A549 (cell line): ENCODE measurements at regions not wholly inside any gene's neighbourhood (a gene's known extent, or its start where the extent isn't known, plus 50 kb on each side); places are given as distances from the start of the nearest gene placed in this dataset.
A peak's percentile ranks its signal among the peaks of the same experiment; 100 is the strongest.

Source experiments
- ATAC-seq, 2 experiments: fragments of 200-7000 bp in 1 of 2; fragments of >200 bp in 1 of 2; cut with Nextera tagmentation in 1 of 2; cut with Tn5 transposase in 1 of 2; 3 replicates each; pipeline versions ENCODE4 v1.8.0 to v1.9.1; 2018 to 2020; ENCODE audit warnings: mild to moderate bottlenecking in 1 of 2, moderate library complexity in 1 of 2
- CTCF ChIA-PET: fragments of 300-600 bp; sonication (Branson Sonifier 250); formaldehyde crosslinking; extraction: SDS; loops from one replicate; lab custom pipeline; 2021; ENCODE audit warnings: antibody characterized with exemption, inconsistent platforms; lab: Yijun Ruan, JAX
- POLR2A ChIA-PET: fragments of 350-600 bp; formaldehyde crosslinking; extraction: SDS; loops from one replicate; lab custom pipeline; 2021; ENCODE audit warnings: antibody characterized with exemption, inconsistent platforms; lab: Yijun Ruan, JAX
- DNase-seq, 2 experiments: peaks; one replicate each; pipeline versions ENCODE4 v3.0.0 to v3.0.0-alpha.2; 2011 to 2016; ENCODE audit warnings: low read depth in 1 of 2, low spot score in 1 of 2
- FAIRE-seq: peaks from 2 replicates; lab custom pipeline; 2011; peaks lifted over from hg19 to GRCh38; lab: Jason Lieb, UNC
- H3K27ac ChIP-seq, 2 experiments: fragments of >200 bp; sonication (Bioruptor Twin); formaldehyde crosslinking; 3 replicates each; pipeline ENCODE4 v1.5.1; 2016 to 2017
- H3K4me1 ChIP-seq: fragments of >200 bp; sonication (Bioruptor Twin); formaldehyde crosslinking; 3 replicates; pipeline ENCODE4 v1.6.1; 2016
- H3K4me2 ChIP-seq: fragments of >200 bp; sonication (Bioruptor Twin); formaldehyde crosslinking; 3 replicates; pipeline ENCODE4 v1.6.1; 2016
- H3K4me3 ChIP-seq: fragments of >200 bp; sonication (Bioruptor Twin); formaldehyde crosslinking; 3 replicates; pipeline ENCODE4 v1.5.1; 2016
- H3K9me3 ChIP-seq: fragments of >200 bp; sonication (Bioruptor Twin); formaldehyde crosslinking; 3 replicates; pipeline ENCODE4 v1.6.1; 2016
- CHD4 ChIP-seq: fragments of 200-600 bp; sonication (generic); IDR thresholded peaks from 2 replicates; pipeline ENCODE4 v1.6.1; 2016; ENCODE audit warnings: antibody characterized with exemption, mild to moderate bottlenecking, borderline replicate concordance
- EHF ChIP-seq: fragments of 250-450 bp; sonication (Bioruptor Pico); IDR thresholded peaks from 2 replicates; pipeline ENCODE4 v1.5.0; 2020; ENCODE audit warnings: mild to moderate bottlenecking
- EHMT2 ChIP-seq: fragments of 200-600 bp; sonication (generic); IDR thresholded peaks from 2 replicates; pipeline ENCODE4 v1.6.1; 2016; ENCODE audit warnings: antibody characterized with exemption, low read depth, mild to moderate bottlenecking, moderate library complexity
- EP300 ChIP-seq, 2 experiments: fragments of >200 bp; sonication (Bioruptor Twin); formaldehyde crosslinking; IDR thresholded peaks; 2 replicates in 1 of 2; 3 replicates in 1 of 2; pipeline ENCODE4 v1.6.1; 2016 to 2017
- HOXA7 ChIP-seq: fragments of 250-450 bp; sonication (Bioruptor Pico); IDR thresholded peaks from 2 replicates; pipeline ENCODE4 v1.5.0; 2020; ENCODE audit warnings: mild to moderate bottlenecking, moderate library complexity
- HOXB5 ChIP-seq: fragments of 250-450 bp; sonication (Bioruptor Pico); IDR thresholded peaks from 2 replicates; pipeline ENCODE4 v1.5.0; 2020; ENCODE audit warnings: mild to moderate bottlenecking, moderate library complexity
- KDM5A ChIP-seq: fragments of 200-600 bp; sonication (generic); IDR thresholded peaks from 2 replicates; pipeline ENCODE4 v1.6.1; 2016; ENCODE audit warnings: antibody characterized with exemption, mild to moderate bottlenecking
- MAFK ChIP-seq: fragments of 450-650 bp; IDR thresholded peaks from 2 replicates; pipeline ENCODE4 v1.6.1; 2014; ENCODE audit not compliant: partially characterized antibody
- RARB ChIP-seq: fragments of 250-450 bp; sonication (Bioruptor Pico); IDR thresholded peaks from 2 replicates; pipeline ENCODE4 v1.8.0; 2021; ENCODE audit warnings: mild to moderate bottlenecking, moderate library complexity
- RNF2 ChIP-seq: fragments of 200-600 bp; sonication (generic); IDR thresholded peaks from 2 replicates; pipeline ENCODE4 v1.6.1; 2016; ENCODE audit warnings: low read depth, mild to moderate bottlenecking, antibody characterized with exemption, moderate library complexity, borderline replicate concordance
- TP53 ChIP-seq: fragments of 250-450 bp; sonication (Bioruptor Pico); IDR thresholded peaks from 2 replicates; pipeline ENCODE4 v1.5.0; 2021; ENCODE audit warnings: mild to moderate bottlenecking, moderate library complexity
- WGBS: methylation state at CpG from one replicate; pipeline ENCODE4 v1.1.6; 2017; ENCODE audit errors: missing lambda C conversion rate; 5-methylcytosine and 5-hydroxymethylcytosine counted together
- TF ChIP-seq, protein P1 (sequence below): IDR thresholded peaks from 2 replicates; pipeline ENCODE4 v1.6.1; 2012
- TF ChIP-seq, protein P2 (sequence below): fragments of >200 bp; sonication (Bioruptor Twin); formaldehyde crosslinking; IDR thresholded peaks from 2 replicates; pipeline ENCODE4 v1.6.1; 2016
- TF ChIP-seq, protein P3 (sequence below): fragments of 250-450 bp; sonication (Bioruptor Pico); IDR thresholded peaks from 2 replicates; pipeline ENCODE4 v1.5.0; 2021; ENCODE audit warnings: mild to moderate bottlenecking, moderate library complexity, borderline replicate concordance
- TF ChIP-seq, protein P4 (sequence below): IDR thresholded peaks from 2 replicates; pipeline ENCODE4 v1.6.1; 2012
- TF ChIP-seq, protein P5 (sequence below): fragments of 150-350 bp; IDR thresholded peaks from 2 replicates; pipeline ENCODE4 v1.6.1; 2014; ENCODE audit warnings: low read depth, mild to moderate bottlenecking, low read length

DNA sequence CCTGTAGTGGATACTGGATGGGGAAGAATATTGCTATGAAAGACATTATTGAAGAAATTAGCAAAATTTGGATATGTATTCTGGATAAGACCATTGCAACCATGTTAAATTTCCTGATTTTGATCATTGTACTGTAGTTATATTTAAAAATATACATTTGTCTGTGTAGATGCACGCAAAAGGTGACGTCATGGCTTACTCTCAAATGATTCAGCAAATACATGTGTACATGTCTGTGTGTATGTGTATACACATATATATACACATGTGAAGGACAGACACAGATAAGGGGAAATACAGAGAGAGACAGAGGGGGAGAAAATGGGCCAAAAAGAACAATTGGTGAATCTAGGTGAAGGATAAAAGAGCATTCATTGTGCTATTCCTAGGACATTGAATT, 82.3 kb upstream of the PLCB4 start:
- Histone ChIP-seq H3K4me3 (no peak overlapping the region), H3K4me2 (no peak overlapping the region), H3K27ac (no peak overlapping the region), H3K9me3 (no peaks in the 10 kb centered on the region), H3K4me1 (no peaks in the 10 kb centered on the region)
- ChIA-PET CTCF (no interaction called here), POLR2A (no interaction called here)
- no peak for TF ChIP-seq HOXA7 (CRISPR knock-in tag)
- no peak for TF ChIP-seq EHMT2
- TF ChIP-seq, protein P1, sequence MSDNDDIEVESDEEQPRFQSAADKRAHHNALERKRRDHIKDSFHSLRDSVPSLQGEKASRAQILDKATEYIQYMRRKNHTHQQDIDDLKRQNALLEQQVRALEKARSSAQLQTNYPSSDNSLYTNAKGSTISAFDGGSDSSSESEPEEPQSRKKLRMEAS: no peak
- TF ChIP-seq, protein P2, sequence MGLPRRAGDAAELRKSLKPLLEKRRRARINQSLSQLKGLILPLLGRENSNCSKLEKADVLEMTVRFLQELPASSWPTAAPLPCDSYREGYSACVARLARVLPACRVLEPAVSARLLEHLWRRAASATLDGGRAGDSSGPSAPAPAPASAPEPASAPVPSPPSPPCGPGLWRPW: no peak
- TF ChIP-seq, protein P3, sequence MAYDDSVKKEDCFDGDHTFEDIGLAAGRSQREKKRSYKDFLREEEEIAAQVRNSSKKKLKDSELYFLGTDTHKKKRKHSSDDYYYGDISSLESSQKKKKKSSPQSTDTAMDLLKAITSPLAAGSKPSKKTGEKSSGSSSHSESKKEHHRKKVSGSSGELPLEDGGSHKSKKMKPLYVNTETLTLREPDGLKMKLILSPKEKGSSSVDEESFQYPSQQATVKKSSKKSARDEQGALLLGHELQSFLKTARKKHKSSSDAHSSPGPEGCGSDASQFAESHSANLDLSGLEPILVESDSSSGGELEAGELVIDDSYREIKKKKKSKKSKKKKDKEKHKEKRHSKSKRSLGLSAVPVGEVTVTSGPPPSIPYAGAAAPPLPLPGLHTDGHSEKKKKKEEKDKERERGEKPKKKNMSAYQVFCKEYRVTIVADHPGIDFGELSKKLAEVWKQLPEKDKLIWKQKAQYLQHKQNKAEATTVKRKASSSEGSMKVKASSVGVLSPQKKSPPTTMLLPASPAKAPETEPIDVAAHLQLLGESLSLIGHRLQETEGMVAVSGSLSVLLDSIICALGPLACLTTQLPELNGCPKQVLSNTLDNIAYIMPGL (CRISPR knock-in tag): no peak
- TF ChIP-seq, protein P4, sequence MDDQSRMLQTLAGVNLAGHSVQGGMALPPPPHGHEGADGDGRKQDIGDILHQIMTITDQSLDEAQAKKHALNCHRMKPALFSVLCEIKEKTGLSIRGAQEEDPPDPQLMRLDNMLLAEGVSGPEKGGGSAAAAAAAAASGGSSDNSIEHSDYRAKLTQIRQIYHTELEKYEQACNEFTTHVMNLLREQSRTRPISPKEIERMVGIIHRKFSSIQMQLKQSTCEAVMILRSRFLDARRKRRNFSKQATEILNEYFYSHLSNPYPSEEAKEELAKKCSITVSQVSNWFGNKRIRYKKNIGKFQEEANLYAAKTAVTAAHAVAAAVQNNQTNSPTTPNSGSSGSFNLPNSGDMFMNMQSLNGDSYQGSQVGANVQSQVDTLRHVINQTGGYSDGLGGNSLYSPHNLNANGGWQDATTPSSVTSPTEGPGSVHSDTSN: no peak
- TF ChIP-seq KDM5A: no peak
- no peak for DNase-seq
- no peak for ATAC-seq
- no peak for FAIRE-seq
- WGBS: 92% methylated on average over 2 of the region's 2 CpGs

DNA sequence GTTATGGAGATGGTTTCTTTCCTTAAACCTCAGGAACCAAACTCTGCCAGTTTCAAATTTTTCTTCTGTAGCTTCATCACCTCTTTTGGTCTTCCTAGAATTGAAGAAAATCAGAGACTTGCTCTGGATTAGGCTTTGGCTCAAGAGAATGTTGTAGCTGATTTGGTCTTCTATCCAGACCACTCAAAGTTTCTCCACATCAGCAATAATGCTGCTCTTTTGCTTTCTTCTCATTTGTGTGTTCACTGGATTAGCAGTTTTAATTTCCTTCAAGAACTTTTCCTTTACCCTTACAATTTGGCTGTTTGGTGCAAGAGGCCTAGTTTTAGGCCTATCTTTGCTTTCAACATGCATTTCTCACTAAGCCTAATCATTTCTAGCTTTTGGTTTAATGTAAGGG, 78.1 kb upstream of the PLCB4 start:
- Histone ChIP-seq H3K4me3 (no peak overlapping the region), H3K4me1 (no peaks in the 10 kb centered on the region), H3K4me2 (no peak overlapping the region), H3K27ac (no peak overlapping the region)
- CTCF ChIA-PET: interaction anchor here (1.5 kb wide), 1 partner anchor 137 kb away, joined by 3 read pairs; no protein-coding TSS in a partner anchor
- DNase-seq (no peak), ATAC-seq (no peak)
- TF ChIP-seq MAFK: peak; percentile 38
- TF ChIP-seq, protein P5, sequence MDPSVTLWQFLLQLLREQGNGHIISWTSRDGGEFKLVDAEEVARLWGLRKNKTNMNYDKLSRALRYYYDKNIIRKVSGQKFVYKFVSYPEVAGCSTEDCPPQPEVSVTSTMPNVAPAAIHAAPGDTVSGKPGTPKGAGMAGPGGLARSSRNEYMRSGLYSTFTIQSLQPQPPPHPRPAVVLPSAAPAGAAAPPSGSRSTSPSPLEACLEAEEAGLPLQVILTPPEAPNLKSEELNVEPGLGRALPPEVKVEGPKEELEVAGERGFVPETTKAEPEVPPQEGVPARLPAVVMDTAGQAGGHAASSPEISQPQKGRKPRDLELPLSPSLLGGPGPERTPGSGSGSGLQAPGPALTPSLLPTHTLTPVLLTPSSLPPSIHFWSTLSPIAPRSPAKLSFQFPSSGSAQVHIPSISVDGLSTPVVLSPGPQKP: no peak
- TF ChIP-seq, all 56 proteins: peak for 1
- POLR2A ChIA-PET: no interaction called here
- 0 out of 3 replicates have a peak, but pooled peaks cover 4% of the 10 kb centered on the region for H3K9me3 ChIP-seq
- peak; percentile 49 for FAIRE-seq

DNA sequence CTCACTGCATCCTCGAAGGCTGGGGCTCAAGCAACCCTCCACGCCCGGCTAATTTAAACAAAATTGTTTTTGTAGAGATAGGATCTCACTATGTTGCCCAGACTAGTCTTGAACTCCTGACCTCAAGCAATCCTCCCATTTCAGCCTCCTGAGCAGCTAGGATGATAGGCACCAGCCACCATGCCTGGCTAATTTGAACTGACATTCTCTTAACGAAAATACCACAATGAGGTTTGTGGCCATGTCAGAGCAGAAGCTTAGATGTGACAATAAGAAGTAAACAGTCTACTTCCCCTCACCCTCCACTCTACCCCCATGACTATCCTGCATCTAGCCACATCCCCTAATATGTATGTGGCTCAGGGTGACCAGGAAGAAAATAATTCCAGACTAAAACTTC, 74.8 kb upstream of the PLCB4 start:
- Histone ChIP-seq H3K27ac (no peak overlapping the region), H3K9me3 (0 out of 3 replicates have a peak, but pooled peaks cover 4% of the 10 kb centered on the region), H3K4me2 (no peak overlapping the region), H3K4me1 (no peaks in the 10 kb centered on the region), H3K4me3 (no peak overlapping the region)
- FAIRE-seq (peak; percentile 59), DNase-seq (no peak), ATAC-seq (no peak)
- TF ChIP-seq TP53 (CRISPR knock-in tag) (no peak), HOXB5 (CRISPR knock-in tag) (no peak), EHF (no peak), RARB (CRISPR knock-in tag) (no peak), CHD4 (no peak), KDM5A (no peak), EP300 (IDR thresholded peaks at IDR 0.05) (no peak), RNF2 (no peak), MAFK (no peak)
- TF ChIP-seq, protein P2: no peak
- TF ChIP-seq, protein P3 (CRISPR knock-in tag): no peak
- ChIA-PET POLR2A (no interaction called here), CTCF (interaction anchor here (1.5 kb wide), 2 partner anchors 10 to 18 kb away, joined by 4 read pairs; no protein-coding TSS in a partner anchor)
- 57% methylated on average over 4 of the region's 4 CpGs for WGBS
